ENCODE measurements at regions not wholly inside any gene's neighbourhood (a gene's known extent, or its start where the extent isn't known, plus 50 kb on each side); places are given as distances from the start of the nearest gene placed in this dataset.

DNA sequence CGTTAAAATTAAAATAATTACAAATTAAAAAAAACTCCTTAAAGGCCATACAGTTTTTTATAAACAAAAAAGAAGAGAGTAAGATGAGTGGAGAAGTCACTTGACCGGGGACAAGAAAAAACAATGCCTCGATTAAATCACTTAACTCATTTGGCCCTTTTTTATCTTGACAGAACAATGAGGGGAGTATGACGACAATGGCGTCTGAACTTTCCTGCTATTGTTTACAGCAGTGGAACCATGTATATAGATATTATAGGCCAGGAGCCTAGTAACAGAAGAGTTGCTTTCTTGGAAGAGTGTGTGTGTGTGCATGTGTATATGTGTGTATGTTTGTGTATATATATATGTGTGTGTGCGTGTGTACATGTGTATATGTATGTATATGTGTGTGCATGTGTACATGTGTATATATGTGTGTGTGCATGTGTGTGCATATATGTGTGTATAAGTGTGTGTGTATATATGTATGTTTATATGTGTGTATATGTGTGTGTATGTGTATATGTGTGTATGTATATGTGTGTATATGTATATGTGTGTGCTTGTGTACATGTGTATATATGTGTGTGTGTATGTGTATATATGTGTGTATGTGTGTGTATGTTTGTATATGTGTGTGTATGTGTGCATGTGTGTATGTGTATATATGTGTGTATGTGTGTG is 153.4 kb upstream of the FAT1 start:
- no peaks in the 10 kb centered on the region for H3K36me3 ChIP-seq (ENCODE audit: insufficient read depth, low read length)
- no peaks in the 10 kb centered on the region for H3K9me3 ChIP-seq (ENCODE audit: low read length)
- H3K4me1 ChIP-seq (ENCODE audit: insufficient read depth, low read length): no peaks in the 10 kb centered on the region
- no peak overlapping the region for H3K9ac ChIP-seq (ENCODE audit: low read length)
- no peaks in the 10 kb centered on the region for H3K27me3 ChIP-seq (ENCODE audit: control insufficient read depth in 1 of 2, insufficient read depth in 2 of 2, low read length in 2 of 2)
- no peak overlapping the region for H3K4me3 ChIP-seq (ENCODE audit: low read depth in 1 of 2, low read length in 2 of 2)
- no peak overlapping the region for H3K27ac ChIP-seq (ENCODE audit: low read depth, low read length)

DNA sequence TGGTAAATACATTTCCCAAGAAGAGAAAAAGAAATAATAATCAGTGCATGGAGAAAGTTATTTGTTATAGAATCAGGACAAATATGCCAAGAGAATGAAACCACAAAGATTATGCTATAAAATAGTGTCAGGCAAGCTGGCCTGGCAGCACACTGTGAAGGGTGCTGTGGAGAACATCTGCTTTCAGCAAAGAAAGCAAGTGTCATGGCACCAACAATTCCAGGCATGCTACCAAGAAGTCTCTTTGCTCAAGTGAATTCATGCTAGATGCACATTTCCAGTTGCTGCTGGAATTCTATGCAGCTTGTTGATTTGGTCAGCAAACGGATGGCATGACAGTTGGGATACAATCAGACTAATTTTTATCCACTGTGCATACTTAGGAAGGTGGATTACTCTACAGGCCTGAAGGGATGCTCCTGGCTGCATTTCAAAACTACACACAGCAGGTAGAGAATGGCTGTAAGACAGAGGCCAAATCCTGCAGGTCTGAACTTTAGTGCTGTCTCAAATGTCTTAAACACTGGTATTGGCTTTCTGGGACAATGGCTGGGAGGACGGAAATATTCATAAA is 154.6 kb upstream of the FAT1 start:
- Histone ChIP-seq H3K9me3 (ENCODE audit: low read length) (no peaks in the 10 kb centered on the region), H3K4me1 (ENCODE audit: insufficient read depth, low read length) (no peaks in the 10 kb centered on the region), H3K4me3 (ENCODE audit: low read depth in 1 of 2, low read length in 2 of 2) (no peak overlapping the region), H3K27ac (ENCODE audit: low read depth, low read length) (no peak overlapping the region), H3K36me3 (ENCODE audit: insufficient read depth, low read length) (no peaks in the 10 kb centered on the region), H3K9ac (ENCODE audit: low read length) (no peak overlapping the region), H3K27me3 (ENCODE audit: control insufficient read depth in 1 of 2, insufficient read depth in 2 of 2, low read length in 2 of 2) (no peaks in the 10 kb centered on the region)

DNA sequence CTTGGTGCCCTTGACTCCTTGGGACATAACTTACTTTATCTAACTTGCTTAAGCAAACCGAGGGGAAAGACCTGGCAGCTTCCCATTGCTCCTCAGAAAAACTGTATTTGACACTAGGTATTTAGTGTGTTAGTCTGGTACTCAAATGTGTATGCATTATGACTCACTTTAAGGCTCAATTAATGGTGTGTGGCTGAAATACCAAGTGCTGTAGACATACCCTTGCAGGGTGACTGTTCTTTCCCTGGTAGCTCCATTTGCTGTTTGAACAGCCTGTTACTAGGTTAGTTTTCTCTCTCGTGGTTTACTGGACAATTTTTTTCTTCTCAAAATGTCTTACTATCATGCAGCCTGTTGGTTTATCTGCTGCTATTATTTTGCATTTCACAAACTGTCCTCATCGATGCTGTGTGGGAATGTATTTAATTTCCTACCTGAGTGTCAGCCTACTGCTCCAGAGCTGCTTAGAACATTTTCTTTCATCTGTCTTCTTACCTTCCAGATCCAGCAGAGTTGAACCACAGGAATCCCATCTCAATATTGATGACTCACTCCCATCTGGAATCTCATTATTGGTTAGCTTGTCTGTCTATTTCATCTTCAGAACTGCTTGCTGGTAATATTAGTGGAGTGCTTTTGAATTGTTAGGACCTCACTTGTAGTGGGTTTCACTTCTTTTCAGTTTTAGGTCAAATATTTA is 158.0 kb upstream of the FAT1 start:
- no peaks in the 10 kb centered on the region for H3K27me3 ChIP-seq (ENCODE audit: control insufficient read depth in 1 of 2, insufficient read depth in 2 of 2, low read length in 2 of 2)
- no peaks in the 10 kb centered on the region for H3K4me1 ChIP-seq (ENCODE audit: insufficient read depth, low read length)
- H3K4me3 ChIP-seq (ENCODE audit: low read depth in 1 of 2, low read length in 2 of 2): no peak overlapping the region
- H3K36me3 ChIP-seq (ENCODE audit: insufficient read depth, low read length): no peaks in the 10 kb centered on the region
- no peak overlapping the region for H3K27ac ChIP-seq (ENCODE audit: low read depth, low read length)
- no peak overlapping the region for H3K9ac ChIP-seq (ENCODE audit: low read length)
- no peaks in the 10 kb centered on the region for H3K9me3 ChIP-seq (ENCODE audit: low read length)

DNA sequence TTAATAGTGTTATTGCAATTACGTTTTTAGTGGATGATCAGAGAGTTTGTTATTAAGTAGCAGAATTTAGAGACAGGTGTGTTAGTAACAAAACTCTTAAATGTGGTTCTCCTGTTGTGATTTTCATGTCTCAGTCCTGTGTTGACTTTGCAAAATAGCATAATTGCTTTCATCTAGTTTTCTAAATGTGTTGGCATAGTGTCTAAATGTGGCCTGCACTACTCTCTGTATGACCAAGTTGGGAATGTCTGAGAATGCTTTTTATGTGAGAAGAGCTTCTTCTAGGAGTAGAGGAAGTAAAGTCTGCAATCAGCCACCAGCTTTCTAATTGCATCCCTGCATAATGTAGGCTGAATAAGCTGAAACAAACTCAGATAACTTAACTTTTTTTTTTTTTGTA is 158.6 kb upstream of the FAT1 start:
- Histone ChIP-seq H3K4me3 (ENCODE audit: low read depth in 1 of 2, low read length in 2 of 2) (no peak overlapping the region), H3K9me3 (ENCODE audit: low read length) (no peaks in the 10 kb centered on the region), H3K36me3 (ENCODE audit: insufficient read depth, low read length) (no peaks in the 10 kb centered on the region), H3K4me1 (ENCODE audit: insufficient read depth, low read length) (no peaks in the 10 kb centered on the region), H3K27me3 (ENCODE audit: control insufficient read depth in 1 of 2, insufficient read depth in 2 of 2, low read length in 2 of 2) (no peaks in the 10 kb centered on the region), H3K9ac (ENCODE audit: low read length) (no peak overlapping the region), H3K27ac (ENCODE audit: low read depth, low read length) (no peak overlapping the region)

DNA sequence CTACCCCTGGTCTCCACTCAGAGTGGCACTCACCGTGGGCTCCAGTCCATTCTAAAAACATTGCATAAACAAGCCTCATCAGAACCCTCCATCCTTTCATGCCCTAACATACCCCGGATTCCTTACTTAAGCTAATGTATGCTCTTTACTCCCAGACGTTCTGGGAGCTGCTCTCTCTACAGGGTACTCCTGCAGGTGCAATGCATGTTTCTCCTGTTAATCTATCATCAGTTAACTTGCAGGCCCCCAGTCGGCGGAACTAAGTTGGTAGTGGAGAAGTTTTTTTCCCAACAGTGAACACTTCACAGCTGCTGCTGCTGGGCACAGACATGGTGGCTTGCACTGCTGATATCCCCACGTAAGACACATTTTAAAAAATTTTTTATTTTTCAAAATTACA is 161.6 kb upstream of the FAT1 start:
- no peaks in the 10 kb centered on the region for H3K9me3 ChIP-seq (ENCODE audit: low read length)
- H3K4me1 ChIP-seq (ENCODE audit: insufficient read depth, low read length): no peaks in the 10 kb centered on the region
- no peaks in the 10 kb centered on the region for H3K36me3 ChIP-seq (ENCODE audit: insufficient read depth, low read length)
- H3K9ac ChIP-seq (ENCODE audit: low read length): no peak overlapping the region
- H3K4me3 ChIP-seq (ENCODE audit: low read depth in 1 of 2, low read length in 2 of 2): no peak overlapping the region
- no peak overlapping the region for H3K27ac ChIP-seq (ENCODE audit: low read depth, low read length)
- no peaks in the 10 kb centered on the region for H3K27me3 ChIP-seq (ENCODE audit: control insufficient read depth in 1 of 2, insufficient read depth in 2 of 2, low read length in 2 of 2)

DNA sequence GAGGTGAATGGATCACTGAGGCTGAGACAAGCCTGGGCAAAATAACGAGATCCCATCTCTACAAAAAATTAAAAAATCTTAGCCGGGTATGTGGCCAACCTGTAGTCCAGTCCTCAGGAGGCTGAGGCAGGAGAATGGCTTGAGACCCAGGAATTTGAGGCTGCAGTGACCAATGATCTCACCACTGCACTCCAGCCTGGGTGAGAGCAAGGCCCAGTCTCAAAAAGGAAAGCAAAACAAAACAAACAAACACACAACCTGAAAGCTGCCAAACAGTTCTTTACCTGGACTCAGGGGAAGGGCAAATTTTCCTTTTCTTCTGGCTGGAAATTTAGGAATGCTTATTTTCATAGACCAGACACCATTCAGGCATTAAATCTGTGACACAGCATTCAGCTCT is 163.1 kb upstream of the FAT1 start:
- H3K4me3 ChIP-seq (ENCODE audit: low read depth in 1 of 2, low read length in 2 of 2): no peak overlapping the region
- no peak overlapping the region for H3K27ac ChIP-seq (ENCODE audit: low read depth, low read length)
- H3K27me3 ChIP-seq (ENCODE audit: control insufficient read depth in 1 of 2, insufficient read depth in 2 of 2, low read length in 2 of 2): no peaks in the 10 kb centered on the region
- no peak overlapping the region for H3K9ac ChIP-seq (ENCODE audit: low read length)
- H3K9me3 ChIP-seq (ENCODE audit: low read length): no peaks in the 10 kb centered on the region
- no peaks in the 10 kb centered on the region for H3K36me3 ChIP-seq (ENCODE audit: insufficient read depth, low read length)
- no peaks in the 10 kb centered on the region for H3K4me1 ChIP-seq (ENCODE audit: insufficient read depth, low read length)

DNA sequence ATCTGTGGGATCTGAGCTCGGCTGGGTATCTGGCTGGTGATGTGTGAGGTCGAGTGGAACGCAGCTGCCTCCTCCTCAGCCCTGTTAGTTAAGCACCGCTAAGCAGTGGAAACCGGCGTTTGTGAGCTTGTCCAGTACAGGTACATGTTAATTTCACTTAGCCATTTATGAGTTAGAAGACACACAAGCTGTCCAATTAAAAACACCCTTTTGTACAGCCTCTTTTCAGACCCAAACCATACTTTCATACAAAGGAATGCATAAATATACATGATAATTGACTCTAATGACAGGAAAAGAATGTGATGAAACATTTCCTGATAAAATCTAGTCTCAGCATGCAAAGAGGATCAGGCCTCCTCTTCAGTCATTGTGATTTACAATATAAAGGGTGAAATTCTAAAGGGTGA is 163.6 kb upstream of the FAT1 start:
- no peaks in the 10 kb centered on the region for H3K4me1 ChIP-seq (ENCODE audit: insufficient read depth, low read length)
- no peaks in the 10 kb centered on the region for H3K27me3 ChIP-seq (ENCODE audit: control insufficient read depth in 1 of 2, insufficient read depth in 2 of 2, low read length in 2 of 2)
- H3K27ac ChIP-seq (ENCODE audit: low read depth, low read length): no peak overlapping the region
- H3K9me3 ChIP-seq (ENCODE audit: low read length): no peaks in the 10 kb centered on the region
- no peak overlapping the region for H3K4me3 ChIP-seq (ENCODE audit: low read depth in 1 of 2, low read length in 2 of 2)
- H3K36me3 ChIP-seq (ENCODE audit: insufficient read depth, low read length): no peaks in the 10 kb centered on the region
- no peak overlapping the region for H3K9ac ChIP-seq (ENCODE audit: low read length)

DNA sequence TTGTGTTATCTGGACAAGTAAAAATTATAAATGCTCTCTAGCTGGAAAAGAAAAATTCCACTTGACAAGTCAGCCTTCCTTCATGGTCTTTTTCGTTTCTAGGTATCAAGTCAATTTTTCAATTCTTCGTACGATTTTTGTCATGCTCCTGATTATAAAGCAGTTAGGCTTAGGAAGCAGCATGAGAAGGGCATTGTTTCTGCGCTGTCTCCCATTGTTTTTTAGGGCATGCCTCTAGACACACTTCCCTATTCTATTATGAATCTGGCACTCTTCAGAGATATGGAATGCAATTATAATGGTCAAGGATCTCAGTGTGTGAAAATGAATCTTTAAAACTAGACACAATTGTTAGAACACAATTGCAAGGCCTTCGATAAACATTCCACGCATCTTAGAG is 164.1 kb upstream of the FAT1 start:
- Histone ChIP-seq H3K4me1 (ENCODE audit: insufficient read depth, low read length) (no peaks in the 10 kb centered on the region), H3K9me3 (ENCODE audit: low read length) (no peaks in the 10 kb centered on the region), H3K27ac (ENCODE audit: low read depth, low read length) (no peak overlapping the region), H3K27me3 (ENCODE audit: control insufficient read depth in 1 of 2, insufficient read depth in 2 of 2, low read length in 2 of 2) (no peaks in the 10 kb centered on the region), H3K9ac (ENCODE audit: low read length) (no peak overlapping the region), H3K36me3 (ENCODE audit: insufficient read depth, low read length) (no peaks in the 10 kb centered on the region), H3K4me3 (ENCODE audit: low read depth in 1 of 2, low read length in 2 of 2) (no peak overlapping the region)

DNA sequence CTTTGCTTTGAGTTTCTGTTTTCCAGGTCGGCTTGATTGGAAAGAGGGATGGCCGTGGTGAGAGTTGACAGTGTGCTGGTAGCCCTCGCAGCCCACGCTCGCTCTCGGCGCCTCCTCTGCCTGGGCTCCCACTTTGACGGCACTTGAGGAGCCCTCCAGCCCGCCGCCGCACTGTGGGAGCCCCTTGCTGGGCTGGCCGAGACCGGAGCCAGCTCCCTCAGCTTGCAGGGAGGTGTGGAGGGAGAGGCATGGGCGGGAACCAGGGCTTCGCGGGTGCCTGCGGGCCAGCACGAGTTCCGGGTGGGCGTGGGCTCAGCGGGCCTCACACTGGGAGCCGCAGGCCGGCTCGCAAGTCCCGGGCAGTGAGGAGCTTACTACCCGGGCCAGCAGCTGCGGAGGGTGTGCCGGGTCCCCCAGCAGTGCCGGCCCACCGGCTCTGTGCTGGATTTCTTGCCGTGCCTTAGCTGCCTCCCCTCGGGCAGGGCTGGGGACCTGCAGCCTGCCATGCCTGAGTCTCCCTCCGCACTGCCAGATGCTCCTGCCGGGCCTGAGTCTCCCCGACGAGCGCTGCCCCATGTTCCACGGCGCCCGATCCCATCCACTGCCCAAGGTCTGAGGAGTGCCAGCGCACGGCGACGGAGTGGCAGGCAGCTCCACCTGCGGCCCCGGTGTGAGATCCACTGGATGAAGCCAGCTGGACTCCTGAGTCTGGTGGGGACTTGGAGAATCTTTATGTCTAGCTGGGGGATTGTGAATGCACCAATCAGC is 166.4 kb upstream of the FAT1 start:
- no peaks in the 10 kb centered on the region for H3K4me1 ChIP-seq (ENCODE audit: insufficient read depth, low read length)
- no peaks in the 10 kb centered on the region for H3K9me3 ChIP-seq (ENCODE audit: low read length)
- no peaks in the 10 kb centered on the region for H3K36me3 ChIP-seq (ENCODE audit: insufficient read depth, low read length)
- H3K27me3 ChIP-seq (ENCODE audit: control insufficient read depth in 1 of 2, insufficient read depth in 2 of 2, low read length in 2 of 2): no peaks in the 10 kb centered on the region
- H3K4me3 ChIP-seq (ENCODE audit: low read depth in 1 of 2, low read length in 2 of 2): no peak overlapping the region
- no peak overlapping the region for H3K27ac ChIP-seq (ENCODE audit: low read depth, low read length)
- H3K9ac ChIP-seq (ENCODE audit: low read length): no peak overlapping the region

DNA sequence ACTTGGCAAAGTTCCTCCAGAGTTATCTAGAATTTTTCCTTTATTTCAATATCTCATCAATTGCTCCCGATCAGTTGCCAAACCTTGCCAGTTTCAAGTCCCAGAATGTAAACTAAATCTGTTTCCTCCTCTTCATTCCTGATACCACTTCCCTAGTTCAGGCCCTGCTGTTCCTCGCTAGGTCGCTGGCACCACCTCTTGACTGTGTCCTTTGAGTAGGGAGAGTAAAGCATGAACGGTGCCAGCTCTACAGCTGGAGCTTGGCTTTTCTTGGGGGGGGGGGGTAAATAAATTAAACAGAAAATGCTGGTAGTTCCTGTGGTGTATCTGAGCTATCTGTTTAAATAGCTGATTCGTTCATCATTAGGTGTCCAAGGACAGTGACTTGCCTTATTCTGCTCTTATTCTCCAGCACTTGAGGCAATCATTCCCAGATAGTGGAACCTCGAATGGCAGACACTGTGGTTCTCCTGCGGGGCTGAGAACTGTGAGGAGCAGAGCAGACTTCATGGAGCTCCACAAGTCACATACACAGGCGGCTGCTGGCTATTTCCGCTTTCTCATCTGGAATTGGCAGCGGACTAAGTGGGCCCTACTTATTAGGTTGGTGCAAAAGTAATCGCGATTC is 168.3 kb upstream of the FAT1 start:
- H3K27me3 ChIP-seq (ENCODE audit: control insufficient read depth in 1 of 2, insufficient read depth in 2 of 2, low read length in 2 of 2): no peaks in the 10 kb centered on the region
- no peaks in the 10 kb centered on the region for H3K9me3 ChIP-seq (ENCODE audit: low read length)
- H3K4me1 ChIP-seq (ENCODE audit: insufficient read depth, low read length): no peaks in the 10 kb centered on the region
- no peak overlapping the region for H3K27ac ChIP-seq (ENCODE audit: low read depth, low read length)
- no peak overlapping the region for H3K4me3 ChIP-seq (ENCODE audit: low read depth in 1 of 2, low read length in 2 of 2)
- H3K9ac ChIP-seq (ENCODE audit: low read length): no peak overlapping the region
- H3K36me3 ChIP-seq (ENCODE audit: insufficient read depth, low read length): no peaks in the 10 kb centered on the region

DNA sequence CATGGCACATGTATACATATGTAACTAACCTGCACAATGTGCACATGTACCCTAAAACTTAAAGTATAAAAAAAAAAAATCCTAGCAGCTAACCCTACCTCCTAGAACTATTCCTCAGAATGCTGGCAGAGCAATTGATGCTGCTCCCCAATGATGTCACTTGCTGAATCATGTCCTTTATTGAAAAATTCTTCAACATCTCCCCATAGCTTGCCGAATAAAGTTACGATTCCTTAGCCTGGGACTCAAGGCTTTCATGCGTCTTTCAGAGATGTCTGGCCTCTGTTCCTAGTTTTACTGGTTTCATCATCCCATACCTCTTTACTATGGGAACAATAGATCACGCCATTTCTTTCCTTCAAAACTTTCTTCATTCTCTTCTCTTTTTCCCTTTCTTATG is 174.7 kb upstream of the FAT1 start:
- Histone ChIP-seq H3K27me3 (ENCODE audit: control insufficient read depth in 1 of 2, insufficient read depth in 2 of 2, low read length in 2 of 2) (no peaks in the 10 kb centered on the region), H3K36me3 (ENCODE audit: insufficient read depth, low read length) (no peaks in the 10 kb centered on the region), H3K9me3 (ENCODE audit: low read length) (no peaks in the 10 kb centered on the region), H3K4me3 (ENCODE audit: low read depth in 1 of 2, low read length in 2 of 2) (no peak overlapping the region), H3K27ac (ENCODE audit: low read depth, low read length) (no peak overlapping the region), H3K9ac (ENCODE audit: low read length) (no peak overlapping the region), H3K4me1 (ENCODE audit: insufficient read depth, low read length) (peaks cover 12% of the 10 kb centered on the region)
